ENCODE measurements at regions not wholly inside any gene's neighbourhood (a gene's known extent, or its start where the extent isn't known, plus 50 kb on each side); places are given as distances from the start of the nearest gene placed in this dataset.

- DNase-seq (ENCODE audit: low spot score) (peak; percentile 9), ATAC-seq (no peak)
- H3K4me3 ChIP-seq = no peak overlapping the region
- Mint-ChIP-seq H3K4me1 (no peaks in the 10 kb centered on the region), H3K4me3 (no peak overlapping the region), H3K27ac (no peak overlapping the region), H3K27me3 (ENCODE audit: insufficient read depth, low read depth, poor library complexity) (no peaks in the 10 kb centered on the region), H3K9me3 (no peaks in the 10 kb centered on the region), H3K36me3 (ENCODE audit: low read depth) (no peaks in the 10 kb centered on the region)
- no peak overlapping the region; the same call in 1 of the 2 replicates for H2AFZ ChIP-seq
- TF ChIP-seq, protein P1, sequence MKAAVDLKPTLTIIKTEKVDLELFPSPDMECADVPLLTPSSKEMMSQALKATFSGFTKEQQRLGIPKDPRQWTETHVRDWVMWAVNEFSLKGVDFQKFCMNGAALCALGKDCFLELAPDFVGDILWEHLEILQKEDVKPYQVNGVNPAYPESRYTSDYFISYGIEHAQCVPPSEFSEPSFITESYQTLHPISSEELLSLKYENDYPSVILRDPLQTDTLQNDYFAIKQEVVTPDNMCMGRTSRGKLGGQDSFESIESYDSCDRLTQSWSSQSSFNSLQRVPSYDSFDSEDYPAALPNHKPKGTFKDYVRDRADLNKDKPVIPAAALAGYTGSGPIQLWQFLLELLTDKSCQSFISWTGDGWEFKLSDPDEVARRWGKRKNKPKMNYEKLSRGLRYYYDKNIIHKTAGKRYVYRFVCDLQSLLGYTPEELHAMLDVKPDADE (IDR thresholded peaks at IDR 0.05) = no peak
- TF ChIP-seq CTCF (conservative IDR thresholded peaks at IDR 0.05; ENCODE audit: low read depth in 2 of 2) (no peak), ZNF114 (CRISPR knock-in tag; IDR thresholded peaks at IDR 0.05) (no peak), NANOG (IDR thresholded peaks at IDR 0.05; ENCODE audit: borderline replicate concordance) (no peak), EZH2 (IDR thresholded peaks at IDR 0.05; ENCODE audit: low read depth, unreplicated experiment) (no peak), CREB1 (CRISPR knock-in tag; IDR thresholded peaks at IDR 0.05; ENCODE audit: low read depth) (no peak), EZH2phosphoT487 (IDR thresholded peaks at IDR 0.05; ENCODE audit: unreplicated experiment) (no peak), JUNB (IDR thresholded peaks at IDR 0.05; ENCODE audit: unreplicated experiment) (no peak), ZNF331 (CRISPR knock-in tag; IDR thresholded peaks at IDR 0.05; ENCODE audit: low read depth) (no peak)
- H3K27ac ChIP-seq (ENCODE audit: low read depth) = no peak overlapping the region
- H3K79me2 ChIP-seq (replicated peaks; ENCODE audit: insufficient read depth) = no peaks in the 10 kb centered on the region
- no peaks in the 10 kb centered on the region for H3K4me1 ChIP-seq (ENCODE audit: insufficient read depth)
- H3K27me3 ChIP-seq (ENCODE audit: insufficient read depth) = no peaks in the 10 kb centered on the region
- no peaks in the 10 kb centered on the region for H3K36me3 ChIP-seq (ENCODE audit: insufficient read depth)
- H4K20me1 ChIP-seq (replicated peaks; ENCODE audit: insufficient read depth) = no peaks in the 10 kb centered on the region
- H3K9me2 ChIP-seq (ENCODE audit: insufficient read depth) = no peaks in the 10 kb centered on the region
- no peak overlapping the region for H3K4me2 ChIP-seq
- no peaks in the 10 kb centered on the region for H3F3A ChIP-seq (replicated peaks; ENCODE audit: low read depth)
Observed at GRCh38 chr4:62194342-62194741, 994.2 kb downstream of the ADGRL3 start.

DNA sequence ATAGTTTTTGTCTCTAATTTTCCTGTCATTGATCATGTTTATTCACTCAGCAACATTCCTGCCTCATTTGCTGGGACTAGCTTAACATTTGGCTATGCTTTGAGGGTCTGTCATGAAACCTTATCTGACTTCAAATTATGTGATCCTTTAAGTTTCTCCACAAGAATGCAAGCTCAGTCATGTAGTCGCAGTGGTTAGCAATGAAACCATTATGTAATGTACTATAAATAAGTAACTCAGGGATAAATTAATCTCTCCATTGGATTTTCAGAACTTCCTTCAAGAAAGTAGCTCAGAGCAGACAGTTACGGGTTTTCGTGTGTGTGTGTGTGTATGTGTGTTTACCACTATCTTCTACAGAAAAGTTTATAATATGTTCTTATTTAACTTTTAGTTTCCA is 993.6 kb downstream of the ADGRL3 start:
- no peak overlapping the region for H2AFZ ChIP-seq
- H3K27ac ChIP-seq (ENCODE audit: low read depth) = no peak overlapping the region
- Mint-ChIP-seq H3K9me3 (no peaks in the 10 kb centered on the region), H3K27me3 (ENCODE audit: insufficient read depth, low read depth, poor library complexity) (no peaks in the 10 kb centered on the region), H3K36me3 (ENCODE audit: low read depth) (no peaks in the 10 kb centered on the region), H3K4me1 (no peaks in the 10 kb centered on the region), H3K27ac (no peak overlapping the region; the same call in 1 of the 2 replicates), H3K4me3 (no peak overlapping the region)
- H3K79me2 ChIP-seq (replicated peaks; ENCODE audit: insufficient read depth) = no peaks in the 10 kb centered on the region
- no peak for DNase-seq (ENCODE audit: low spot score)
- TF ChIP-seq CTCF (conservative IDR thresholded peaks at IDR 0.05; ENCODE audit: low read depth in 2 of 2) (no peak), POLR2AphosphoS5 (IDR thresholded peaks at IDR 0.05; ENCODE audit: low read depth) (no peak), STAT1 (IDR thresholded peaks at IDR 0.05; ENCODE audit: unreplicated experiment) (no peak)
- H4K20me1 ChIP-seq (replicated peaks; ENCODE audit: insufficient read depth) = no peaks in the 10 kb centered on the region
- no peaks in the 10 kb centered on the region for H3K9me2 ChIP-seq (ENCODE audit: insufficient read depth)
- H3F3A ChIP-seq (replicated peaks; ENCODE audit: low read depth) = no peaks in the 10 kb centered on the region
- no peaks in the 10 kb centered on the region for H3K4me1 ChIP-seq (ENCODE audit: insufficient read depth)
- H3K27me3 ChIP-seq (ENCODE audit: insufficient read depth) = no peaks in the 10 kb centered on the region
- H3K36me3 ChIP-seq (ENCODE audit: insufficient read depth) = no peaks in the 10 kb centered on the region
- no peak for ATAC-seq
- H3K4me3 ChIP-seq = no peak overlapping the region
- H3K4me2 ChIP-seq = no peak overlapping the region
